ENCODE measurements at regions not wholly inside any gene's neighbourhood (a gene's known extent, or its start where the extent isn't known, plus 50 kb on each side); places are given as distances from the start of the nearest gene placed in this dataset.

DNA sequence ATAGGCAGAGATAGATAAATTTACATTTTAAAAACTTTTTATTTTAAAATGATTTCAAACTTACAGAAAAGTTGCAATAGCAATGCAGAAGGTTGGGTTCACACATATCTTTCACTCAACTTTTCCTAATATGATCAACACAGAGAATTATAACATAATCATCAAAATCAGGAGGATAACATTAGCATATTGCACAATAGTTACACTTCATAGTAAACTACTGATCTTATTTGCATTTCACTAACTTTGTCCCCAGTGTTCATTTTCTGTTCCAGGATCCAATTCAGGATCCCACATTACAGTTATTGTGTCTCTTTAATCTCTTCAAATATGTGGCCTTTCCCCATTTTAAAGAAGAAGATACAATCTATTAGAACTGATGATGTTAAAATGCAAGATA lies 115.4 kb upstream of the ETV6 start:
- TF ChIP-seq, protein P1, sequence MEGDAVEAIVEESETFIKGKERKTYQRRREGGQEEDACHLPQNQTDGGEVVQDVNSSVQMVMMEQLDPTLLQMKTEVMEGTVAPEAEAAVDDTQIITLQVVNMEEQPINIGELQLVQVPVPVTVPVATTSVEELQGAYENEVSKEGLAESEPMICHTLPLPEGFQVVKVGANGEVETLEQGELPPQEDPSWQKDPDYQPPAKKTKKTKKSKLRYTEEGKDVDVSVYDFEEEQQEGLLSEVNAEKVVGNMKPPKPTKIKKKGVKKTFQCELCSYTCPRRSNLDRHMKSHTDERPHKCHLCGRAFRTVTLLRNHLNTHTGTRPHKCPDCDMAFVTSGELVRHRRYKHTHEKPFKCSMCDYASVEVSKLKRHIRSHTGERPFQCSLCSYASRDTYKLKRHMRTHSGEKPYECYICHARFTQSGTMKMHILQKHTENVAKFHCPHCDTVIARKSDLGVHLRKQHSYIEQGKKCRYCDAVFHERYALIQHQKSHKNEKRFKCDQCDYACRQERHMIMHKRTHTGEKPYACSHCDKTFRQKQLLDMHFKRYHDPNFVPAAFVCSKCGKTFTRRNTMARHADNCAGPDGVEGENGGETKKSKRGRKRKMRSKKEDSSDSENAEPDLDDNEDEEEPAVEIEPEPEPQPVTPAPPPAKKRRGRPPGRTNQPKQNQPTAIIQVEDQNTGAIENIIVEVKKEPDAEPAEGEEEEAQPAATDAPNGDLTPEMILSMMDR (IDR thresholded peaks at IDR 0.05), result no peak
- Mint-ChIP-seq H3K9me3 (ENCODE audit: low read depth) (no peaks in the 10 kb centered on the region), H3K27ac (ENCODE audit: unreplicated experiment) (no peak overlapping the region), H3K4me1 (ENCODE audit: low read depth) (no peaks in the 10 kb centered on the region), H3K27me3 (ENCODE audit: low read depth) (peaks cover 25% of the 10 kb centered on the region), H3K4me3 (ENCODE audit: unreplicated experiment) (no peak overlapping the region), H3K36me3 (ENCODE audit: low read depth) (peaks cover 2% of the 10 kb centered on the region)
- no peak for DNase-seq (ENCODE audit: low spot score)

DNA sequence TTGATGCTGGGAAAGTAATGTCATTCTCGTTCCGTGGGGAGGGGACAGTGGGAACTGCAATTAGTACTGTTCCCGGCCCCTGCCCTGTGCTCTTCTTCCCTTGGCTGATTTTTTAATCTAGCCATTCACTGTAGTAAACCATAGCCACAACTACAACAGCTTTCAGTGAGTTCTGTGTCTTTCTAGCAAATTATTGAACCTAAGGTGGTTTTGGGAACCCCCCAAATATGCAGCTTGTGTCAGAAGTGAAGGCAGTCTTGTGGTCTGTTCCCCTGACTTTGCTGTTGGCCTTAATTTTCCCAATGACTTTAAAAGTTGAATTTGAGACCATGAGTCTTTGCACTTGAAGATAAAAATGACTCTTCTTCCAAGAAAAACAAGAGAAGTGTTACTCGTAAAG lies 114.3 kb upstream of the ETV6 start:
- no peaks in the 10 kb centered on the region for H3K9me3 Mint-ChIP-seq (ENCODE audit: low read depth)
- TF ChIP-seq, protein P1 (IDR thresholded peaks at IDR 0.05), result no peak
- no peak for DNase-seq (ENCODE audit: low spot score)
- no peaks in the 10 kb centered on the region for H3K4me1 Mint-ChIP-seq (ENCODE audit: low read depth)
- peaks cover 18% of the 10 kb centered on the region for H3K27me3 Mint-ChIP-seq (ENCODE audit: low read depth)
- H3K4me3 Mint-ChIP-seq (ENCODE audit: unreplicated experiment), result no peak overlapping the region
- H3K36me3 Mint-ChIP-seq (ENCODE audit: low read depth), result peaks cover 2% of the 10 kb centered on the region
- H3K27ac Mint-ChIP-seq (ENCODE audit: unreplicated experiment), result no peak overlapping the region

DNA sequence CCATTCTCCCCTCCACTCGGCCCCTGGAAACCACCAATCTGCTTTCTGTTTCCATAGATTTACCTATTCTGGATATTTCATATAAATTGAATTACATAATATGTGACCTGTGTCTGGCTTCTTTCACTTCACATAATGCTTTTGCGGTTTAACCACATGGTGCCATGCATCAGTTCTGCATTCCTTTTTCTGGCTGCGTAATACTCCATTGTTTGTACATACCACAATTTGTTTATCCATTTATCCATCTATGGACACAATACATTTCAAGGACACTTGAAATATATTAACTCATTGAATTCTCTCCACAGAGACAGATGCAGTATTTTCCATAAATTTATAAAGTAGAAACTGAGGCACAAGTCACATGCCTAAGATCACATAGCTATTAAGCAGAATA lies 110.3 kb upstream of the ETV6 start:
- Mint-ChIP-seq H3K4me3 (ENCODE audit: unreplicated experiment) (no peak overlapping the region), H3K27ac (ENCODE audit: unreplicated experiment) (no peak overlapping the region), H3K36me3 (ENCODE audit: low read depth) (peaks cover 2% of the 10 kb centered on the region), H3K9me3 (ENCODE audit: low read depth) (no peaks in the 10 kb centered on the region), H3K27me3 (ENCODE audit: low read depth) (peaks cover 2% of the 10 kb centered on the region), H3K4me1 (ENCODE audit: low read depth) (peaks cover 9% of the 10 kb centered on the region)
- TF ChIP-seq, protein P1 (IDR thresholded peaks at IDR 0.05), result no peak
- no peak for DNase-seq (ENCODE audit: low spot score)

DNA sequence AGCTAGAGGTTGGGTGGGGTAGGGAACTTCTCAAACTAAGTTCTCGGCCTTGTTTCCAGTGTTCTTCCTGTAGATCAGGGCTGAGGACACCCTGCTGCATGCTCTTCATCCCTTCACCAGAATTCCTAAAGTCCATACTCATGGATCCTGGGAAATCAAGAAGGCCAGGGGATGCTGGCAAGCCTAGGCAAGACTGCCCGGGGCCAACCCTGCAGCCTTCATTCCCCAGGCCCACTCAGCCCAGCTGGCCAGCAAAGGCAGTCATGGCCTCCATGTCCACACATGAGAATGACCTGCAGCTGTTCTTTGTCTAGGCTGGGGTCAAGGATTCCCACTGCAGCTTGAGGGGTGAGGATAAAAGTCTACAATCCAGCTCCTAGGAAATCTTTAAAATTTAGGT lies 109.3 kb upstream of the ETV6 start:
- no peaks in the 10 kb centered on the region for H3K27me3 Mint-ChIP-seq (ENCODE audit: low read depth)
- peaks cover 10% of the 10 kb centered on the region for H3K4me1 Mint-ChIP-seq (ENCODE audit: low read depth)
- no peak for DNase-seq (ENCODE audit: low spot score)
- H3K9me3 Mint-ChIP-seq (ENCODE audit: low read depth), result no peaks in the 10 kb centered on the region
- peaks cover 2% of the 10 kb centered on the region for H3K36me3 Mint-ChIP-seq (ENCODE audit: low read depth)
- TF ChIP-seq, protein P1 (IDR thresholded peaks at IDR 0.05), result no peak
- no peak overlapping the region for H3K4me3 Mint-ChIP-seq (ENCODE audit: unreplicated experiment)
- H3K27ac Mint-ChIP-seq (ENCODE audit: unreplicated experiment), result no peak overlapping the region

DNA sequence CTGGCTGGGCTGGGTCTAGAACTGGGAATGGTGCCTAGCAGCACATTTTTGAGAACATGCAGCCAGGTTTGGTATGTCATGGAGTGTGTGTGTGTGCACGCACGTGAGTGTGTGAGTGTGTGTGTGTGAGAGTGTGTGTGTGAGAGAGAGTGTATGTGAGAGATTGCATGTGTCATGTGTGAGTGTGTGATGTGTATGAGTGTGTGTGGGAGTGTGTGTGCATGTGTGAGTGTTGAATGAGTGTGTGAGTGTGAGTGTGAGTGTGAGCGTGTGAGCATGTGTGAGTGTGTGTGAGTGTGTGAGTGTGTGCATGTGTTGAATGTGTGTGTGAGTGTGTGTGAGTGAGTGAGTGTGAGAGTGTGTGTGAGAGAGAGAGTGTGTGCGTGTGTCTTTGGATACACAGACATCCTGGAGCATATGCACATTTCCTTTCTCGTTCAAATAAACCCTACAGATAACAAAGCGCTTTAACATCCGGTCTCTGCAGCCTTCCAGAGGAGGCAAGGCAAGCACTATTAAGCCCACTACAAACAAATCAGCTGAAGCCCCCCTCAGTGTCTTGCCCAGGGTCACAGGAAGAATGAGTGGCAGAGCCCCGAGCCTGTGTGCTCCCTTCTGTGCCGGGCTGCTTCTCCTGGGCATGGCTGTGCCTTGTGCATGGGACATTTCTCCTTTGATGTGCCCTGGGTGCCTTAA lies 108.7 kb upstream of the ETV6 start:
- no peaks in the 10 kb centered on the region for H3K9me3 Mint-ChIP-seq (ENCODE audit: low read depth)
- TF ChIP-seq, protein P1 (IDR thresholded peaks at IDR 0.05), result no peak
- DNase-seq (ENCODE audit: low spot score), result no peak
- H3K4me1 Mint-ChIP-seq (ENCODE audit: low read depth), result peaks cover 16% of the 10 kb centered on the region
- H3K4me3 Mint-ChIP-seq (ENCODE audit: unreplicated experiment), result no peak overlapping the region
- peaks cover 2% of the 10 kb centered on the region for H3K36me3 Mint-ChIP-seq (ENCODE audit: low read depth)
- no peaks in the 10 kb centered on the region for H3K27me3 Mint-ChIP-seq (ENCODE audit: low read depth)
- H3K27ac Mint-ChIP-seq (ENCODE audit: unreplicated experiment), result no peak overlapping the region
